GM19372 (cell line): ENCODE measurements at regions not wholly inside any gene's neighbourhood (a gene's known extent, or its start where the extent isn't known, plus 50 kb on each side); places are given as distances from the start of the nearest gene placed in this dataset.
"Not testable (repeated sequence)": the region's sequence is repeated elsewhere in the genome, so short reads cannot be mapped to it uniquely, and the experiment has no call there.

Experiments
- ATAC-seq: cut with Tn5 transposase; IDR thresholded peaks from one replicate; pipeline ENCODE4 v1.9.1; 2021; ENCODE audit warnings: mild to moderate bottlenecking, low read depth, moderate library complexity; ENCODE audit not compliant: unreplicated experiment

DNA sequence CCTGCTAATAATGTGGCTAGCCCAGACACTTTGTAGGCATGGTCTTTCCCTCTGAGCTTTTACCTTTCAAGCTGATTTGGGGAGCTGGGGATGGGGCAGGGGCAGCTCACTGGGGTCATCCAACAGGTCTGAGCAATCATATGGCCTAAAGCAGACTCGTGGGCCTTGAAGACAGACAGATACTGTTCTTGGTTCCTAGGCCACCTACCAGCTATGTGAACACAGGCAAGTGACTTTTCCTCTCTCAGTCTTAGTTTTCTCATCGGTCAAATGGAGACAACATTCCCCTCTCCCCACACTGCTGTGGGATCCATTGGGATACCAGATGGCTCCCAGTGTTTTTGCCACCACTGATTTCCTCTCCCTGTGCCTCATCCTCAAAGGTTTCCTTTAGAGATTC is 181.8 kb downstream of the RRAGC start:
- ATAC-seq = no peak

DNA sequence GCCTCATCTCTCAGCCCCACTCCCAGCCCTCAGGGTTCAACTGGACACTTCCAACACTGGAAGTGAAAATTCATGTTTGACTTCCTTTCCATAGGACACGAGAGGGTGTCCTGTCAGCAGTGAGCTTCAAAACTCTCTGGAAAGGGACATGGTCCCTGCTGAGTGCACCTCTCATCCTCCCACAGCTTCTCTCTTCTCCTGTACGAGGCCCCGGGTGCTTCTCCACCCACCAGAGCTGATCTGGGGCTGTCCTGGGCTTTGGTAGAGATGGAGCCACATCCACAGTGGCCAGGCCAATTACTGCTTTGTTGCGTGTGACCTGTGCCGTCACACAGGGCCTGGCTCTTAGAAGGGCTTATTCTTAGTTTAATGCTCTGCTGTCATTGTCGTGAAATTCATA is 182.3 kb downstream of the RRAGC start:
- no peak for ATAC-seq

DNA sequence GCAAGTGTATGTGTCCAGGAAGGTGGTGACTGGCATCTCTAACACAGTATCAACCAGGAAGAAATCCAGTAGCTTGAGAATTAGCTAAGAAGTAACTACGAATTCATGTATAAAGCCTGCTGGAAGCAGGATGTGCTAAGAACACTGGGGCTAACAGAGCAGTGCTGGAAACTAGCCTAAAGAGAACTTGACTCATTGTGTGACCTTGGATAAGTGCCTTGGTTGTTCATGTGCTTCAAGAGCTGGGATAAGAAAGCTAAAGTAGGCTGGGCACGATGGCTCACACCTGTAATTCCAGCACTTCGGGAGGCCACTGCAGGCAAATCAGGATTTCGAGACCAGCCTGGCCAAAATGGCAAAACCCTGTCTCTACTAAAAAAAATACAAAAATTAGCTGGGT is 186.9 kb downstream of the RRAGC start:
- ATAC-seq = no peak

DNA sequence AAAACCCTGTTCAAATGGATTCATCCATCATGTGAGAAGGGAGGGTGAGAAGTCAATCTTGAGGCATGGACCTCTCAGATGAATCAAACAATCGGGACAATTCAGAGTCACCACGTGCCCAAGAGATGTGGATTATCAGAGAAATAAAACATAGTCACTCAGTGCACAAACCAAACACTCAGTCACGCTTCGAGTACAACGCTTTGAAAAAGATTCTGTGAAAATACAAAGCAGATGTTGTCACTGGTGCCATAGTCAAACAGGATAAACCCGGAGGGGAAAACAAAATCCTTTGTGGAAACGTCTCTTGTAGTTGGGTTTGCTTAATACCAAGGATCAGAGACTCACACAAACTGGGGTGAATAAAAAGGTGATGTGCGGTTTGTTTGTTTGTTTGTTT is 188.4 kb downstream of the RRAGC start:
- ATAC-seq = no peak

DNA sequence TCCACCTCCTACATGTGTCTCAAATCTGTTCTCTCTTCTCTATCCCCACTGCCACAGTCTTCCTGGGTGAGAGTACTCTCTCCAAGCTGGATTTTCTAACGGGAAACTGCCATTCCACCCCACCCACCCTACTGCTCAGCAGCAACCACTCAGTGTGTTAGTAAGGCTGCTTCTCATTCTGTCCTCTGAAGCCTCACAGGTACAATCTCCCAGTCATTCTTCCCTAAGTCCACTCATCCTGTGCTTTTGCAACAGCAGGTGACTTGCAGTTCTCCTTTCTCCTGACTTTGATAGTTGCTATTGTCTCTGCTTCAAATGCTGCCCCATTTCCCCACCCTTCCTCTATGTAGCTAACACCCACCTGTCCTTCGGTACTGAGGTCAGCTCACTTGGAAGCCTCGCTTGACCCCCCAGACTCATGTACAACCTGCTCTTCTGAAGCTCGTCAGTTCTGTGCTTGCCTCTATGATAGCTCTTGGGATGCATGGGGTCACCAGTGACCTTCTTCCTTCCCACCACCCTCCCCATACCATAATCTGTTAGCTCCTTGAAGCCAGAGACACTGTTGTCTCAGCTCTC is 188.9 kb downstream of the RRAGC start:
- ATAC-seq = no peak

DNA sequence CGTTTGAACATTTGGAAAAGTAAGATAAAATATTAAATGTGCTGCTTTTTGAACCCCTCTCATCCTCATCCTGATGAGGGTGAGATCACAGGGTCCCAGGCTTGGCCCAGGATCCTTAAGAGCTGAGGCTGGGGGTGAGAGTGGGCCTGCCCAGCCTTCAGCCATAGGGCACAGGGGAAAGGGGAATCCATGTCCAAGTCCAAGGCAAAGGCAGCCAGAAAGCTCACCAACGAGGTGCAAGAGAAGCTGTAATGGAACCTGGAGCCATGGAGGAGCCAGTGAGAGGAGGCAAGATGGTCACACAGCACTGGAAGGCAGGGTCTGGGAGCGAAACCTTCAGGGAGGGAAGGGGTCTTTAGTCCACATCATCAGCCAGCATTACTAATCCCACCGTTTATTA is 191.9 kb downstream of the RRAGC start:
- ATAC-seq = no peak

DNA sequence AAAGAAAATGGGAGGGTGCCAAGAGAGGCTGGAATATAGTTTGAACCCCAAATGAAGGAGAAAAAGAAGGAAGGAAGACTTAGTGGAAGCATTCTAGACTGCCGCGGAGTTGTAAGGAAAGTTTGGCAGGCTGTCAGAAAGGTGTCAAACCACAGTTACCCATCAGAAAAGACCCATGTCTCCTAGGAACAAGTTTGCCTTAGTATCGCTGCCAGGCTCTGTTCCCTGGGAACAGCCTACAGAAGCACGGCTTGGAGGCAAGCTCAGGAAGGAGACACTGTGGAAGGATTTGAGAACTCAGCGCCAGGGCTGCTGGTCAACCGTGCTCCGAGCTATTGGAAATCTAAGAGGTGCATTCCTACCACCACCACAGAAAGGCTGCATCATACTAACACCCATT is 197.4 kb downstream of the RRAGC start:
- no peak for ATAC-seq

DNA sequence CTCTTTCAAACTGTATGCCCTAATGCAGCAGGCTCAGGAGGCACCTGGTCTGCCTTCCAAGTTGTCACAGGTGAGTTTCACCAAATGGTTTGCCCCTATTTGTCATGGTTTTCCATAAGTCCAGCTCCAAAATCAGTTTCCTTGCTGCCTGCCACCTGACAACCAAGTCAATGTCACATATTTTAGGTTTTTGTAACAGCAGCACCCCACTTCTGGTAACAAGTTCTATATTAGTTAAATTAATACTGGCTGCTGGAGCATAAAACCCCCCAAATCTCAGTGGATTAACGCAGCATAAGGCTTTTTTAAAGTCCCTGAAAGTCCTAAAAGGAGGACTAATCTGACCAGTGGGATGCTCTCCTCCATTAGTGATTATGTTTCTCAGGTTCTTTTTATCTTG is 200.7 kb downstream of the RRAGC start:
- no peak for ATAC-seq

DNA sequence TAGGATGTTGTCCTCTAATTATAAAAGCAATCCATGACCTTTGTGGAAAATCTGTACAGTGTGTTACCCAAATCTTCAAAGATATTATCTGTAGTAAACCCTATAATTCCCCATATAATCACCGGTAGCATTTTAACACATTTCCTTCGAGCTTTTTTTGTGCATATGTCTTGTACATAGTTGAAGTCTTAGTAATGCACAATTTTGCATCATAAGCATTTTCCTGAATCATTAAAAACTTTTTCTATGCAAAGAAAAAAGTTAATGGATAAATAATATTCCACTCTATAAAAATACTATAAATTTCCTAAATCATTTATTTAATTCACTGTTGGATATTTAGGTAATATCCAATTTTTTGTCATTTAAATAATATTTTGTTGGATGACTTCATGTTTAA is 201.7 kb downstream of the RRAGC start:
- no peak for ATAC-seq

DNA sequence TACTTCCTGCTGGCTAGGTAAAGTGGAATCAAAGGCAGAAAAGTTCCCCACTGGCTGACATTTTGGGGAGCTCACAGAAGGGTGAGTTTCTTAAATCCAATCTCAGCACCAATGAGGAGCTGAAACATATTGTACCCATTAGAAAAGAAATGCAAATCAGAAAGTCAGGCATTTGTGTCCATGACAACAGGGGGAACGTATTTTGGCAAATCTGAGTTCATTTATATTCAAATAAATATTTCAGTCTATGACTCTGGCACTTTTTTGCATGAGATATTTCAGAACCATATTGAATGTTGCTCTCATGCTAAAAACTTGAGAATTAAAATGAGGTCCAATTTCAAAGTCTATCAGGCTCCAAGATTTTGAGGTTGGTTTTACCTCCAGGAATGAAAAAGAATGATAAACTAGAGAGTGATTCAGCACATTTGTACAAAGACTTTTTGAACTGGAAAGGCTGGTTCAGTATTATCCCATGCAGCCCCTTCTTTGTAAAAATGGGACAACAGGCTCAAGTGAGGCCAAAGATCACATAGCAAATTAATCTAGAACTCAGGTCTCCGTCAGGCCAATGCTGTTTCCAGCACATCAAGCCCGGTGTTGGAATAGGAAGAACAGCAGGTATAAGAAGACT is 202.2 kb downstream of the RRAGC start:
- no peak for ATAC-seq

DNA sequence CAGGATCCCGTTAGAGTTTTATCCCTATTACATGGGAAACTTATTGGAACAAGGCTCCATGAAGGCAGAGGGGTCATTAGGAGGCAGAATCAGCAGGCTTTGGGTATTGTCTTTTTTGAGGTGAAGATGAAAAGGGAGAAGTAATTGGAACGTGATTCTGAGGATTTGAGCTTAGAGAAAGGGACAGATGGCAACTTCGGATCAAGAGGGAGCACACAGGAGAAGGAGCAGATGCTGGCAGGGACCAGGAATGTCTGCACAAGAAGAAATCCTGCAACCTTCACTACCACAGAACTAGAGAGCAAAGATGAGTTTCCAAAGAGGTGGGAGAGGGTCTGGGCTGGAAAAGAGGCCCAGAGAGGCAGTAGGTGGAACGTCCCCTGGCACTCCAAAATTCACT is 202.8 kb downstream of the RRAGC start:
- ATAC-seq = no peak

DNA sequence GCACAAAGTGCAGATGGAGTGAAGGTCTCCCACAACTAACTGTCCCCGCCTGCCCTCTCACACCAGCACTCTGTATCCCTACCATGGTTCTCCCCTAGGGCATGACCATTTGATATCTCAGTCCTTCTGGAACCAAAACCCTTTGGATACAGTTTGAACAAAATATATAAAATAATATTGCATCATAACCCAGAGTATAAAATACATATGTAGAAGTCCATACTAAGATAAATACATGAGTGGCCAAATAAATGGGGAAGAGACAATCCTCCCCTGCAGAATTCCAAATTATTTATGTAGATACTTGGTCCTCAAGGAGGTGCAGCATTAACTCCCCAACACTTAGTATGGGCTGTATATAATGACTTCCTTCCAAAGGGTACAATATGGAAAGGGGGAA is 207.4 kb downstream of the RRAGC start:
- ATAC-seq = no peak

DNA sequence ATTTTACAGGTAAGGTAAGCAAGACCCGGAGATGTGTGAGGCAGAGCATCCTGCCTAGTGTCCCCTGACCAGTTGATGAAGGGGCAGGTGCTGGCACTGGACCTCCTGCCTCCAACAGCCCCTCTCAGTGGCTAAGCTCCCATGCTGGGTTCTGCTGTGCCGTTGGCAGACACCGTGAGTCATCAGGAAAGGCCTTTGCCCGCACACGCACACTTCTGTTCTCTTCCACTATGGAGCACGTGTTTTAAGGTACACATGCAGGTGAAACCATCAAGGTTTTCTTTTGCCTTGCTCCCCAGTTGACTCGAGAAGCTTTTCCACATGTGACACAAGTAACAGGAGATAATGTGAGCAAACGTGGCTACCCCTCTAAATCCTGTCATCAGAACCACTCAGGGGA is 207.9 kb downstream of the RRAGC start:
- no peak for ATAC-seq

DNA sequence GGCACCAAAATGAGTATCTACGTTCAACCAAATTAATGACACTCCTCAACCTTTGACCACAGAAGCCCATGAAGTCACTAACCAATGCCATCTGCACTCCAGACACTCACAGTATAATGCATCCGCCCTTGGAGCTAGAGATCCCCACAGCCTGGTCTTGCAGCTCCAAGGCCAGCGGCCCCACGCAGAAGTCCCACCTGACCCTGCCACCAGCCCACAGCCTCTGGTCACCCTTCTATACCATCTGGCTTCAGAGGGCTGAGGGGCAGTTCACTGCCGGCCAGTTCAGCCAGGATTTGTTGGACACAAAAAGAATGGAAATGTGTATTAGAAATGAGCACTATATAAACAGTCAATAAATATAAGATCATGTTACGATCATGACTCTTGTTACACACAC is 211.2 kb downstream of the RRAGC start:
- ATAC-seq = no peak

DNA sequence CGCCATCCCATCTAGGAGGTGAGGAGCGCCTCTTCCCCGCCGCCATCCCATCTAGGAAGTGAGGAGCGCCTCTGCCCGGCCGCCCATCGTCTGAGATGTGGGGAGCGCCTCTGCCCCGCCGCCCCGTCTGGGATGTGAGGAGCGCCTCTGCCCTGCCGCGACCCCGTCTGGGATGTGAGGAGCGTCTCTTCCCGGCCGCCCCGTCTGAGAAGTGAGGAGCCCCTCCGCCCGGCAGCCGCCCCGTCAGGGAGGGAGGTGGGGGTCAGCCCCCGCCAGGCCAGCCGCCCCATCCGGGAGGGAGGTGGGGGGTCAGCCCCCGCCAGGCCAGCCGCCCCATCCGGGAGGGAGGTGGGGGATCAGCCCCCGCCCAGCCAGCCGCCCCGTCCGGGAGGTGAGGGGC is 212.2 kb downstream of the RRAGC start:
- ATAC-seq = not testable (repeated sequence)

DNA sequence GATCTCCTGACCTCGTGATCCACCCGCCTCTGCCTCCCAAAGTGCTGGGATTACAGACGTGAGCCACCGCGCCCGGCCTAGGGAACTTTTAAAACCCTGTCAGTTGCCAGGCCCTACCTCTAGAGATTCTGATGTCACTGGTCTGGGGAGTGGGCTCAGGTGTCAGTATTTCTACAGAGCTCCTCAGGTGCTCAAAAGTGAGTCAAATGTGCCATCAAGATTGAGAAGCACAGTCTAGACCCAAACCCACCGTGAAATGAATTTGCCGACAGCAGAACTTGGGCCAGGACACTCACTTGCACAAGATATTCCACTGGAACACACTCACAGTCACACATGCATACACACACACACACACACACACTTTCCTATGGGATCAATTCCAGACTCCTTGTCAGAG is 215.5 kb downstream of the RRAGC start:
- ATAC-seq = no peak

DNA sequence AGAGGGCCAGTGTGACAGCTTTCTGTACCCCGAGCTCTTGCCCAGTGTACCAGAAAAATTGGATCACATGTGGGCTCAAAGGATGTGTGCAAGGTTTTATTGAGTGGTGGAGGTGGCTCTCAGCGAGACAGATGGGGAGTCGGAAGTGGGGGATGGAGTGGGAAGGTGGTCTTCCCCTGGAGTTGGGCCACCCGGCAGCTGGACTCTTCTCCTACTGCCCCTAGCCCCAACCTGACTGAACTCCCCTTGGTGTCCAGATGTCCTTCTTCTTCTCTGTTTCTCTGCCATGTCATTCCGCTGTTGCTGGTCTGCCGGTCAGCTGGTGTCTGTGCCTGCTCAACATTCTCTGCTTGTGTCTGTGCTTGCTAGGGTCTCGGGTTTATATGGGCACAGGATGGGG is 217.9 kb downstream of the RRAGC start:
- ATAC-seq = no peak

DNA sequence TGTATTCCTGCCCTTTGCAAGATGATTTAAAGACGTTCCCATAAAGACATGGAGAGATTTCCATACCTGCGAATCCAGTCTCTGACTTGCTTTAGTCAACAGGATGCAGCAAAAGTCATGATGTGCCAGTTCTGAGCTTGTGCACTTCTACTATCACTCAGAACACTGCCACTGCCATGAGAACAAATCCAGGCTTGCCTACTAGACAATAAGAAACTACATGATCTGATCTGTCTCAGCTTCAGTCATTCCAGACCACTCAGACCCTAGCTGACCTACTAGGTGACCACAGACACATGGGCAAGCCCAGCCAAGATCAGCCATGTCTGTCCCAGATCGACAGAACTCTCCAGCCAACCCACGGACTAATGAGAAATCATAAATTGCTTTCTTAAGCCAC is 219.2 kb downstream of the RRAGC start:
- ATAC-seq = no peak

DNA sequence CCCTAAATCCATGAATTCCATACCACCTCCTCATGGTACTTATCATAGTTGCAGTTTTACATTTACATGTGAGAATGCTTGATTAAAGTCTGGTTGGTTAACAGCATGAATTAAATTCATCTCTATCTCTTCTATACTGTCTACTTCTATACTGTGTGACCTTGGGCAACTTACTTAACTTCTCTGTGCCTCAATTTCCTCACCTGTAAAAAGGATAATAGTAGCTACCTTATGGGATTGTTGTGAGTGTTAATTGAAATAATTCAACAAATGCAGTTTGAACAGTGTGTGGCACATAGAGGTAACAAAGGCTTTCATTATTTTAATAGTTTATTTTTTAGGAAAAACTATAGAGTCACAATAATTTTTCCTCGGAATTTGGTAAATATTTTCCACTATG is 231.3 kb downstream of the RRAGC start:
- no peak for ATAC-seq

DNA sequence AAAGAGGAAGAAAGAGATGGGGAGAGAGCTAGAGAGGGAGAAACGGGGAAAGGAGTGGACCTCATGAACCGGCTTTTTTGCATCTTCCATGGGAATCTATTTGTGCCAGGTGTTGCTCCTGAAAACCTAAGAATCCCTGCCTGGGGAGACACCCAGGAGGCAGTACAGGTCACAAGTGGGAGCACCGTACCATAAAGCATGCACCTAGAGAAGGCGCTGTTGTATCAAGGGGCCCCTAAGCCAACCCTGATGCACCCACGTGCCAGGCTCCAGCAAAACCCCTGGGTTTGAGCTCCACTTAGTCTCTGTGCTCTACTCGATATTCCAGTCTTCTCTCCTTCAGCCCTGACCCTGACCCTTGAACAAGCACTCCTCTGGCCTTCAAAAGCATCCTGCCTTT is 233.6 kb downstream of the RRAGC start:
- ATAC-seq = no peak

DNA sequence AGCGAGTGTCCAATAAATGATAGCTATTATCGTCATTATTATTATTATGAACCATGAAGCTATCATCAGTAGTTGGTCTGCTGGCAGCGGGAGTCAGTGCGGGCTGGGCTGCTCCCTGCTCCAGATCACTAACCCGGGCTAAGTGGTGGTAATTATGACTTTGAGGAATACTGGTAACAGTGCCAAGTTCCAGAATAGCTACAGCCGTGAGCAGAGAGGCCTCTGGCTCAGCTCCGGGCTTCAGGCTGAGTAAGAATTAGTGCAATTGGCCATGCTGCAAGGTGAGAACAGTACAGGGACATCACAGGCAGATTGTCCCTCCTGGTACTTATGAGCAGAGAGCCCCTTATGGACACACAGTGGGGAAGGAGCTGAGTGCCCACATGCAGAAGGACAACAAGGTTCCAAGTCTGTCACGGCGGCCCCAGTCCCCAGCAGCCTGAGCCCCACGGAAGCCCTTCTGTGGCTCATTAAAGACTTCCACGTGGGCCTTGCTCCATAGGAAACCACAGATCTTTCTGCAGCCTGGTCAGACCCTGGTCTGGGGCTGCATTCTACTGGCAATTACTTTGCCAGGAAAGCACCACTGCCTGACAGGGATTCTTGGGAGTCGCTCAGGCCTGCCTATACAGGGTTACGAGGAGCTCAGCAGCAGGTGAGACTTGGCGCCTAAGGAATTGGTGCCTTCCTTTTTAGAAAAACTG is 235.1 kb downstream of the RRAGC start:
- ATAC-seq = no peak

DNA sequence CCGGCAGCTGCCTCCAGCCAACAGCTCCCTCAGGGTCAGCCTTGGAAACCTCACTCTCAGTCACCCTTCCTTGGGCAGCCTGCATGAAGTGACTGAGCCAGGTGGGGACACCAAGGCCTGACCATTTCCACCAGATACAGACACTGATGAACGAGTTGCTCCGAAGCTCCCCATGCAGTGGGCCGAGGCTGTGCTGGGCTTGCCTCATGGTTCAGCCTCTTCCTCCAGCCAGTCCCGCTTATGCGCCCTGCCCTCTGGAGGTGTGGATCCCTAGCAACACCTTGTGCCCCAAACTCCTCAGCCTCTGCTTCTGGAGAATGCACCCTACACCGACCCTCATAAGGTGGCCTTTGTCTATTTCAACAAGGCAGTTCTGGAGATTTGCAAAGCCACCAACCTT is 236.0 kb downstream of the RRAGC start:
- no peak for ATAC-seq
